ENCODE measurements at regions not wholly inside any gene's neighbourhood (a gene's known extent, or its start where the extent isn't known, plus 50 kb on each side); places are given as distances from the start of the nearest gene placed in this dataset.
"Not testable (repeated sequence)": the region's sequence is repeated elsewhere in the genome, so short reads cannot be mapped to it uniquely, and the experiment has no call there.

- no peak for DNase-seq
Observed at GRCh38 chr11:129733384-129733783, 82.3 kb upstream of the TMEM45B start.

GRCh38 chr11:129733981-129734380, 81.7 kb upstream of the TMEM45B start:
- no peak for DNase-seq

- no peak for DNase-seq
Observed at GRCh38 chr11:129734654-129735053, 81.0 kb upstream of the TMEM45B start.

GRCh38 chr11:129737831-129738230, 77.8 kb upstream of the TMEM45B start:
- no peak for DNase-seq

GRCh38 chr11:129738242-129738641, 77.4 kb upstream of the TMEM45B start:
- no peak for DNase-seq

- DNase-seq, result no peak
Observed at GRCh38 chr11:129739339-129739738, 76.3 kb upstream of the TMEM45B start.

- no peak for DNase-seq
Observed at GRCh38 chr11:129740125-129740719, 75.4 kb upstream of the TMEM45B start.

GRCh38 chr11:129743112-129743815, 72.4 kb upstream of the TMEM45B start:
- no peak for DNase-seq

- no peak for DNase-seq
Observed at GRCh38 chr11:129747071-129747470, 68.6 kb upstream of the TMEM45B start.

- no peak for DNase-seq
Observed at GRCh38 chr11:129749141-129749540, 66.5 kb upstream of the TMEM45B start.

- peak; percentile 67 to 80 for DNase-seq
Observed at GRCh38 chr11:129750343-129751292, 65.0 kb upstream of the TMEM45B start.

GRCh38 chr11:129751511-129751910, 64.1 kb upstream of the TMEM45B start:
- no peak for DNase-seq

- DNase-seq, result not testable (repeated sequence)
Observed at GRCh38 chr11:129763569-129763968, 52.1 kb upstream of the TMEM45B start.

- not testable (repeated sequence) for DNase-seq
Observed at GRCh38 chr11:129764204-129764603, 51.4 kb upstream of the TMEM45B start.
